ENCODE measurements at regions not wholly inside any gene's neighbourhood (a gene's known extent, or its start where the extent isn't known, plus 50 kb on each side); places are given as distances from the start of the nearest gene placed in this dataset.
"Not testable (repeated sequence)": the region's sequence is repeated elsewhere in the genome, so short reads cannot be mapped to it uniquely, and the experiment has no call there.

DNA sequence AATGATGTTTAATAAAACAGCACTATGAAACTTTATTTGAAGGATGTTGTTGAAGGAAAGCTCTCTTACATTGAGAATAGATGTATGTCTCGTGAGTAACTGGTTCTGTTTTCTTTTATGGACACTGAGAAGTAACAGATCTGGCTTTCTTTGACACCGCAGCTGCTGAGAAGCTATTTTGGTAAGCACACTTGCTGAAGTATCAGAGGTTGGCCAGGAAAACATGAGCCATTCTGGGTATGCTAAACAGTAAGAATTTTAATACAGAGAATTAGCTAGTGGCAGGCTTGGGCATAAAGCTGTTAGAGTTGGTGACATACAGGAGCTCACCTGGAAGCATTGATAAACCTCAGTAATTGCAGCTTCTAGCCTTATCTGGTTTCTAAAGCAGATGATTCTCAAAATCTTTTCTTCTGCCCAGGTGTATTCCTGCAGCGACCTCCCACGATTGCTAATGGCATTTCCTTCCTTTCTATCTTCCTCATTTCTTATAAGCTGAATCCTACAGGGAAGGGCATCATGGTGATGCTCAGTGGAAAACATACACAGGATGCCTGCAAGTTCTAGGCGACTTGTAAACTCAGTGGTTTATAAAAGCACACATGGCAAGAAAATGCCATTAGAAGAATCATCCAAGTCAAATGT lies 291.6 kb upstream of the SLC16A7 start:
- Mint-ChIP-seq H3K36me3 (ENCODE audit: insufficient read depth) (no peaks in the 10 kb centered on the region), H3K4me1 (ENCODE audit: low read depth) (no peaks in the 10 kb centered on the region), H3K4me3 (no peak overlapping the region), H3K27me3 (ENCODE audit: low read depth) (no peaks in the 10 kb centered on the region), H3K9me3 (no peaks in the 10 kb centered on the region)
- no peak for DNase-seq
- no peak for ATAC-seq

- H3K9me3 Mint-ChIP-seq = no peaks in the 10 kb centered on the region
- DNase-seq (no peak), ATAC-seq (no peak)
- no peaks in the 10 kb centered on the region for H3K4me1 Mint-ChIP-seq (ENCODE audit: low read depth)
- no peaks in the 10 kb centered on the region for H3K27me3 Mint-ChIP-seq (ENCODE audit: low read depth)
- H3K36me3 Mint-ChIP-seq (ENCODE audit: insufficient read depth) = no peaks in the 10 kb centered on the region
- H3K4me3 Mint-ChIP-seq = no peak overlapping the region
Observed at GRCh38 chr12:59298296-59298695, 297.5 kb upstream of the SLC16A7 start.

- H3K4me1 Mint-ChIP-seq (ENCODE audit: low read depth) = no peaks in the 10 kb centered on the region
- no peak overlapping the region for H3K4me3 Mint-ChIP-seq
- DNase-seq = no peak
- no peaks in the 10 kb centered on the region for H3K27me3 Mint-ChIP-seq (ENCODE audit: low read depth)
- no peaks in the 10 kb centered on the region for H3K36me3 Mint-ChIP-seq (ENCODE audit: insufficient read depth)
- no peaks in the 10 kb centered on the region for H3K9me3 Mint-ChIP-seq
- ATAC-seq = no peak
Observed at GRCh38 chr12:59294221-59294620, 301.6 kb upstream of the SLC16A7 start.

GRCh38 chr12:59282999-59283398 lies 312.8 kb upstream of the SLC16A7 start:
- Mint-ChIP-seq H3K4me3 (no peak overlapping the region), H3K4me1 (ENCODE audit: low read depth) (no peaks in the 10 kb centered on the region), H3K36me3 (ENCODE audit: insufficient read depth) (no peaks in the 10 kb centered on the region), H3K27me3 (ENCODE audit: low read depth) (no peaks in the 10 kb centered on the region), H3K9me3 (peaks cover 3% of the 10 kb centered on the region)
- no peak for DNase-seq
- ATAC-seq = no peak

- peaks cover 18% of the 10 kb centered on the region for H3K9me3 Mint-ChIP-seq
- not testable (repeated sequence) for H3K4me1 Mint-ChIP-seq (ENCODE audit: low read depth); DNase-seq; H3K27me3 Mint-ChIP-seq (ENCODE audit: low read depth); H3K4me3 Mint-ChIP-seq; H3K36me3 Mint-ChIP-seq (ENCODE audit: insufficient read depth); ATAC-seq
Observed at GRCh38 chr12:59273561-59273960, 322.3 kb upstream of the SLC16A7 start.

GRCh38 chr12:59268295-59268809 lies 327.5 kb upstream of the SLC16A7 start:
- peaks cover 18% of the 10 kb centered on the region for H3K9me3 Mint-ChIP-seq
- no peak for ATAC-seq
- H3K27me3 Mint-ChIP-seq (ENCODE audit: low read depth) = no peaks in the 10 kb centered on the region
- H3K36me3 Mint-ChIP-seq (ENCODE audit: insufficient read depth) = no peaks in the 10 kb centered on the region
- no peak overlapping the region for H3K4me3 Mint-ChIP-seq
- DNase-seq = no peak
- H3K4me1 Mint-ChIP-seq (ENCODE audit: low read depth) = no peaks in the 10 kb centered on the region

GRCh38 chr12:59260202-59260601 lies 335.6 kb upstream of the SLC16A7 start:
- no peaks in the 10 kb centered on the region for H3K27me3 Mint-ChIP-seq (ENCODE audit: low read depth)
- H3K9me3 Mint-ChIP-seq = peaks cover 5% of the 10 kb centered on the region
- H3K4me1 Mint-ChIP-seq (ENCODE audit: low read depth) = no peaks in the 10 kb centered on the region
- ATAC-seq (no peak), DNase-seq (no peak)
- H3K4me3 Mint-ChIP-seq = no peak overlapping the region
- no peaks in the 10 kb centered on the region for H3K36me3 Mint-ChIP-seq (ENCODE audit: insufficient read depth)

GRCh38 chr12:59252731-59253130 lies 332.4 kb upstream of the LRIG3 start:
- Mint-ChIP-seq H3K4me1 (ENCODE audit: low read depth) (no peaks in the 10 kb centered on the region), H3K9me3 (peaks cover 23% of the 10 kb centered on the region)
- DNase-seq = no peak

GRCh38 chr12:59250766-59251165 lies 330.5 kb upstream of the LRIG3 start:
- no peak overlapping the region for H3K4me3 Mint-ChIP-seq
- H3K4me1 Mint-ChIP-seq (ENCODE audit: low read depth) = no peaks in the 10 kb centered on the region
- H3K36me3 Mint-ChIP-seq (ENCODE audit: insufficient read depth) = no peaks in the 10 kb centered on the region
- H3K9me3 Mint-ChIP-seq = peaks cover 20% of the 10 kb centered on the region
- DNase-seq = no peak
- no peaks in the 10 kb centered on the region for H3K27me3 Mint-ChIP-seq (ENCODE audit: low read depth)
- no peak for ATAC-seq

More at GRCh38 chr12:59252731-59253130, 332.4 kb upstream of the LRIG3 start:
- no peak for ATAC-seq
- Mint-ChIP-seq H3K27me3 (ENCODE audit: low read depth) (no peaks in the 10 kb centered on the region), H3K36me3 (ENCODE audit: insufficient read depth) (no peaks in the 10 kb centered on the region), H3K4me3 (no peak overlapping the region)

DNA sequence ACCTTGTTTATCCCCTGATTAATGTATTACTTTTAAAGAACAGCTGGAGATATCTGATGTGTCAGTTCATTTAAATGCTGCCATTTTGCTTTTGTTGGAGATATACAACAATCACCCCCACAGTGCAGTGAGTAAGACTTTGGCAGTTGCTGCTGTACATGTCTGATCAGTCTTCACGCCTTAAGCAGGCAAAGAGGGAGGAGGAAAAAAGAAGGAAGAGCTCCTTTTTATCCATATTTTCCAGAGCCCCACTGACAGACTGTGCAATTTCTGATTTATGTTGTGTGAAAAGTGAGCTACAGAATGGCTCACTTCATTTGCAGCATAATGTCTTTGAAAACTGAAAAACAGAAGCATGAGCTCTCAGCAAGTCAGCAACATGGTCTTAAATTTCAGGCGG lies 319.7 kb upstream of the LRIG3 start:
- DNase-seq (no peak), ATAC-seq (no peak)
- Mint-ChIP-seq H3K4me3 (no peak overlapping the region), H3K4me1 (ENCODE audit: low read depth) (no peaks in the 10 kb centered on the region), H3K36me3 (ENCODE audit: insufficient read depth) (no peaks in the 10 kb centered on the region), H3K9me3 (peaks cover 6% of the 10 kb centered on the region), H3K27me3 (ENCODE audit: low read depth) (no peaks in the 10 kb centered on the region)

DNA sequence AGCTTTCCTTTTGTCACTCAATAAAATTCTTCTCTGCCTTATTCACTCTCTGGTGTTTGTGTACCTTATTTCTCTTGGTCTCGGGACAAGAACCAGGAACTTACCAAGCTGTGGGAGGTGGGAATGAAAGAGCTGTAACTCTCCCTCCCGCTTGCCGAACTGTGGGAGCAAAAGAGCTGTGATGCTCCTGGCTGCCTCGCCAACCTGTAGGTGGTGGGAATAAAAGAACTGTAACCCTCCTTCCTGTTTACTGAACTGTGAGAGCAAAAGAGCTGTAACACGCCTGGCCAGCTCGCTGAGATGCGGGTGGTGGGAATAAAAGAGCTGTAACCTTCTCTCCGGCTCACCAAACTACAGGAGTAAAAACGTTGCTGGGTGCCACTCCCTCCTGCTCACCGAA lies 314.1 kb upstream of the LRIG3 start:
- Mint-ChIP-seq H3K4me3 (no peak overlapping the region), H3K36me3 (ENCODE audit: insufficient read depth) (no peaks in the 10 kb centered on the region), H3K27me3 (ENCODE audit: low read depth) (no peaks in the 10 kb centered on the region), H3K4me1 (ENCODE audit: low read depth) (no peaks in the 10 kb centered on the region), H3K9me3 (no peaks in the 10 kb centered on the region)
- ATAC-seq (no peak), DNase-seq (no peak)

GRCh38 chr12:59230334-59230733 lies 310.0 kb upstream of the LRIG3 start:
- peaks cover 4% of the 10 kb centered on the region for H3K9me3 Mint-ChIP-seq
- H3K4me1 Mint-ChIP-seq (ENCODE audit: low read depth) = no peaks in the 10 kb centered on the region
- ATAC-seq (no peak), DNase-seq (no peak)
- H3K27me3 Mint-ChIP-seq (ENCODE audit: low read depth) = no peaks in the 10 kb centered on the region
- no peak overlapping the region for H3K4me3 Mint-ChIP-seq
- no peaks in the 10 kb centered on the region for H3K36me3 Mint-ChIP-seq (ENCODE audit: insufficient read depth)

DNA sequence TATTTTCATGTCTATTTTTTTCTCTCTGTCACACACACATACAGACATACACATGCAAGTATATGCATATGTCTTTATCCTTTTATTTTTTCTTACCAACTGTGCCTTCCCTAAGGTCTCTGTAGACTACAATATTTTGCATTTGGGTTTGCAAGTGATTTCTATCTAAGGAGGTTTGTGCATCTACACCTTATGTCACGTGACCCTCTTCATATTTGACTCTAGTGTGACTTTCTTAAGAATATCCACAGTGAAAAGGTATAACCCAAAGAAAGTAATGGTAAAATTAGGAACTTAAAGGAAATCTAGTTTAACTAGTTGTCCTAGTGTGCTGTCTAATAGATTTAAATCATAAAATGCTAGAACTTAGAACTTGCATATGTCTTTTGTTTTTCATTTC lies 298.8 kb upstream of the LRIG3 start:
- Mint-ChIP-seq H3K36me3 (ENCODE audit: insufficient read depth) (no peaks in the 10 kb centered on the region), H3K4me3 (no peak overlapping the region), H3K4me1 (ENCODE audit: low read depth) (no peaks in the 10 kb centered on the region), H3K9me3 (no peaks in the 10 kb centered on the region), H3K27me3 (ENCODE audit: low read depth) (no peaks in the 10 kb centered on the region)
- DNase-seq (no peak), ATAC-seq (no peak)

DNA sequence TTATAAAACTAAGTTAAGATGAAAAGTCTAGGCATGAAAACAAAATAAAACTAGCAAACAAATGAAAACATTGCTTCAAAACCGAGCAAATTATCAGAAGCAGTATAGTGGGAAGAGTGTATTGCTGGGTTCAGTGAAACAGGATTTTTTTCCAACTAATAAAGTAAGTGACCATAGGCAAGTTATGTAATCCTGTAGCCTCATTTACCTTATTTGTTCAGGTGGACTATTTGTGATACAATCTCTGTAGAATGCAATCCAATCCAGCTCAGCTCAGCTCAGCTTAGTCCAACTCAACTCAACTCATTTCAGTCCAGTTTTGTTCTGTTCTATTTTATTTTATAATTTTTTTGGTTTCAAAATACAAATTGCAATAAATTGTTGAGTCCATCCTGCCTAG lies 276.7 kb upstream of the LRIG3 start:
- H3K27me3 Mint-ChIP-seq (ENCODE audit: low read depth) = no peaks in the 10 kb centered on the region
- DNase-seq (no peak), ATAC-seq (no peak)
- no peaks in the 10 kb centered on the region for H3K4me1 Mint-ChIP-seq (ENCODE audit: low read depth)
- H3K9me3 Mint-ChIP-seq = peaks cover 10% of the 10 kb centered on the region
- no peak overlapping the region for H3K4me3 Mint-ChIP-seq
- no peaks in the 10 kb centered on the region for H3K36me3 Mint-ChIP-seq (ENCODE audit: insufficient read depth)

DNA sequence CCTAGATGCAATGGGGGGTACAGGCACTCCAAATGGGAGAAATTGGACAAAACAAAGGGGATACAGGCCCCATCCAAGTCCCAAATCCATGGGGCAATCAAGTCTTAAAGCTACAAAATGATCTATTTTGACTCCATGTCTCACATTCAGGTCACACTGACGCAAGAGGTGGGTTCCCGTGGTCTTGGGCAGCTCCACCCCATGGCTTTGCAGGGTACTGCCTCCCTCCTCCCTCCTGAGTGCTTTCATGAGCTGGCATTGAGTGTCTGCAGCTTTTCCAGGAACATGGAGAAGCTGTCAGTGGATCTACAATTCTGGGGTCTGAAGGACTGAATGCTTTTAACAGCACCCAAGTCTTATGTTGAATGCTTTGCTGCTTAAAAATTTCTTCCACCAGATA lies 274.5 kb upstream of the LRIG3 start:
- Mint-ChIP-seq H3K27me3 (ENCODE audit: low read depth) (no peaks in the 10 kb centered on the region), H3K9me3 (peaks cover 10% of the 10 kb centered on the region), H3K36me3 (ENCODE audit: insufficient read depth) (no peaks in the 10 kb centered on the region), H3K4me3 (no peak overlapping the region), H3K4me1 (ENCODE audit: low read depth) (no peaks in the 10 kb centered on the region)
- DNase-seq = no peak
- no peak for ATAC-seq

Measured in activated T-cell treated with anti-CD3 and anti-CD28 coated beads, Interleukin-2, amount 50 U/mL, for 4 hours (primary cell).